Testis (tissue), 2 donors: ENCODE measurements at regions not wholly inside any gene's neighbourhood (a gene's known extent, or its start where the extent isn't known, plus 50 kb on each side); places are given as distances from the start of the nearest gene placed in this dataset.

Source experiments
- POLR2A ChIP-seq: fragments of 450-650 bp; IDR thresholded peaks from one replicate; pipeline ENCODE4 v1.6.1; 2017; ENCODE audit warnings: antibody characterized with exemption, mild to moderate bottlenecking, moderate library complexity
- TF ChIP-seq, protein P1 (sequence below), 3 experiments: fragments of 450-650 bp in 2 of 3; fragments of 200-600 bp in 1 of 3; sonication (generic) in 1 of 3; IDR thresholded peaks; one replicate each; pipeline ENCODE4 v1.5.1; 2016 to 2019; ENCODE audit warnings: antibody characterized with exemption in 3 of 3, mild to moderate bottlenecking in 2 of 3, moderate library complexity in 1 of 3

DNA sequence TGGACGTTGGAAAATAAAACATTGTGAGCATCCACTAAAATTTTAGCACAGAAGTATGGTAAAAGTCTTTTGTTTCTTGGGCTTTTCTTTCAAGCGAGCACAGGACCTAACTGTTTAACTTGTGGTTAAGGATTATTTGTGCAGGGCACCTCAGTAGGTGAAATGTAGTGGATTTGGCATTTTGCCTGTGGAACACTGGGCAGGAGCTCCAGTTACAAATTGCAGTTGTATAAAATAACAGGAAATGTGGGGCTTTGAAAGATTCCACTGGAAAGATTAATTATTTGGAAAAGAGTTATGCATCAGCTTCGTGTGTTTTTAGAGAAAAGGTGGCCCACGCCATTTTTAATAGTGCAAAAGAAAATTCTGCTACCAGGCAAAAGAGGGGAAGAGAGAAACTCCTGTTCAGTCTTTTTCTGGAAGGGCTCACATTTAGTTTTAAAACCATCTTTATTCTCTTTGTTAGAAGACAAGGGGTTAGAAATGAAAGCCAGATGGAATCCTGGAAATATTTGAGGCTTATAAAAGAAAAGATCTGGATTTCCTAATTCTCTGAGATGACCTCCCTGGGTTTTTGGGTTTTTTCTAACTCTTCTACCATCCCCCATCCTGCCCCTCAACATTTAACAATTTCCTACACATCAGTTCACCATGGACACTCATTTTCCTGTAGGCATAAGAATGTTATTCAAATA, 144.3 kb upstream of the SERTAD2 start:
- TF ChIP-seq, protein P1, sequence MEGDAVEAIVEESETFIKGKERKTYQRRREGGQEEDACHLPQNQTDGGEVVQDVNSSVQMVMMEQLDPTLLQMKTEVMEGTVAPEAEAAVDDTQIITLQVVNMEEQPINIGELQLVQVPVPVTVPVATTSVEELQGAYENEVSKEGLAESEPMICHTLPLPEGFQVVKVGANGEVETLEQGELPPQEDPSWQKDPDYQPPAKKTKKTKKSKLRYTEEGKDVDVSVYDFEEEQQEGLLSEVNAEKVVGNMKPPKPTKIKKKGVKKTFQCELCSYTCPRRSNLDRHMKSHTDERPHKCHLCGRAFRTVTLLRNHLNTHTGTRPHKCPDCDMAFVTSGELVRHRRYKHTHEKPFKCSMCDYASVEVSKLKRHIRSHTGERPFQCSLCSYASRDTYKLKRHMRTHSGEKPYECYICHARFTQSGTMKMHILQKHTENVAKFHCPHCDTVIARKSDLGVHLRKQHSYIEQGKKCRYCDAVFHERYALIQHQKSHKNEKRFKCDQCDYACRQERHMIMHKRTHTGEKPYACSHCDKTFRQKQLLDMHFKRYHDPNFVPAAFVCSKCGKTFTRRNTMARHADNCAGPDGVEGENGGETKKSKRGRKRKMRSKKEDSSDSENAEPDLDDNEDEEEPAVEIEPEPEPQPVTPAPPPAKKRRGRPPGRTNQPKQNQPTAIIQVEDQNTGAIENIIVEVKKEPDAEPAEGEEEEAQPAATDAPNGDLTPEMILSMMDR (IDR thresholded peaks at IDR 0.05) = no peak
- no peak for TF ChIP-seq POLR2A
